Stomach (tissue), 8 donors: ENCODE measurements at regions not wholly inside any gene's neighbourhood (a gene's known extent, or its start where the extent isn't known, plus 50 kb on each side); places are given as distances from the start of the nearest gene placed in this dataset.
A peak's percentile ranks its signal among the peaks of the same experiment; 100 is the strongest.

Source experiments
- DNase-seq, 2 donors: peaks; one replicate each; pipeline versions ENCODE4 v3.0.0 to v3.0.0-alpha.2; 2013 to 2019
- H3K27ac ChIP-seq, 5 donors: fragments of 200-600 bp in 4 of 5; sonication (generic) in 4 of 5; one replicate each; pipeline ENCODE4 v1.5.1; 2013 to 2019; ENCODE audit warnings: mild to moderate bottlenecking in 1 of 5, moderate library complexity in 1 of 5
- H3K27me3 ChIP-seq, 3 donors: fragments of 200-600 bp; sonication (generic); one replicate each; pipeline ENCODE4 v1.5.1; 2017 to 2019; ENCODE audit warnings: mixed run types in 1 of 3
- H3K36me3 ChIP-seq, 4 donors: fragments of 200-600 bp; sonication (generic); 1 replicate in 3 of 4; 2 replicates in 1 of 4; pipeline ENCODE4 v1.5.1; 2016 to 2019
- H3K4me1 ChIP-seq, 4 donors: fragments of 200-600 bp; sonication (generic); one replicate each; pipeline ENCODE4 v1.5.1; 2016 to 2019
- H3K4me3 ChIP-seq, 4 donors: fragments of 200-600 bp; sonication (generic) in 3 of 4; one replicate each; pipeline ENCODE4 v1.5.1; 2016 to 2019; ENCODE audit warnings: mild to moderate bottlenecking in 1 of 4
- H3K9me3 ChIP-seq, 4 donors: fragments of 200-600 bp; sonication (generic); one replicate each; pipeline ENCODE4 v1.5.1; 2016 to 2019
- EP300 ChIP-seq: sonication (generic); formaldehyde crosslinking; IDR thresholded peaks from one replicate; pipeline ENCODE4 v1.6.1; 2017; ENCODE audit warnings: antibody characterized with exemption
- POLR2A ChIP-seq, 4 donors: fragments of 450-650 bp; IDR thresholded peaks; one replicate each; pipeline ENCODE4 v1.6.1; 2016; ENCODE audit warnings: antibody characterized with exemption in 4 of 4, control low read depth in 2 of 4, mild to moderate bottlenecking in 1 of 4, moderate library complexity in 1 of 4
- POLR2AphosphoS5 ChIP-seq, 3 donors: sonication (generic); formaldehyde crosslinking; IDR thresholded peaks; one replicate each; pipeline ENCODE4 v1.6.1; 2016; ENCODE audit warnings: antibody characterized with exemption in 3 of 3
- WGBS, 5 donors: extraction: QIAGEN DNeasy Blood & Tissue Kit in 3 of 5; methylation state at CpG; one replicate each; pipeline versions ENCODE4 v1.1.5 to v1.1.7; 2013 to 2018; 5-methylcytosine and 5-hydroxymethylcytosine counted together
- intact Hi-C: fragments of 100-400 bp; cut with DNase I; formaldehyde crosslinking; loops from one replicate; pipeline ENCODE4 v1.15.1; 2023; ENCODE audit warnings: low total_unique reads
- TF ChIP-seq, protein P1 (sequence below), 7 experiments: fragments of 450-650 bp in 4 of 7; fragments of 200-600 bp in 3 of 7; sonication (generic) in 3 of 7; IDR thresholded peaks; one replicate each; pipeline ENCODE4 v1.5.1; 2016 to 2019; ENCODE audit warnings: antibody characterized with exemption in 7 of 7, control low read depth in 2 of 7, mild to moderate bottlenecking in 1 of 7
- donor health status: healthy with polysubstance abuse.
- donor health status: Bipolar disorder and iron deficiency.
- donor health status: healthy.

DNA sequence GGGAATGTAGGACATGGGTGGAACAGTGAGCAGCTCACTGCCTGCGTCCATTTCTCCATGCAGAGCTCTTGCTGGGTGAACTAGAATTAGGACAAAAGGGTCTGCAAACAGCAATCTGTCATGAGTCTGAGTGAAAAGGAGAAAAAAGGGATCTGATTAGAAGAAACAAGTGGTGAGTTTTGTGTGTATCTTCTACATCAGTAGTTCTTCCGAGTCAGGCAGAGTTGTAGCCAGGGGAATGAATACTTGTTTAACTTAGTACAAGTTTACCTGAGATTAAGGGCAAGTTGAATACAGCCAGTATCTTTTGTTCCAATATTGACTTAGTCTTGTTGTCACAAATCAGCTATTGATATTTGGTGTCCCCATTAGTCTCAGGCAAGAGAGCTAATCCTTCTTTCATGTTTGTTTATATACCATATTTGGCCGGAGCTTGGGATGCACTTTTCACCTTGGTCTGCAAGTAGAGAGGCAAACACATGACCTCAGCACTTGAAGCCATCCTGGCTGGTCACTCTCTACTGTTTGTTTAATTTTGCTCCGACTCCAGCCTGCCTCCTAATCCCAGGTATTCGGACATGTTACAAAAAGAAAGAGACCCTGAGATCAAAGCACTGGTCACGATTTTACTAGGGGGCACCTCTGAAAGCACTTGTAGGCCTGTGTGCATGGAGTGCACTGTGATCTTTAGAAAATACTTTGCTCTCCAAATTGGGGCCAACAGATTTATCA, 211.0 kb upstream of the NT5C1B start:
- 27 to 53% (median 39%) methylated on average over 6 of the region's 6 CpGs for WGBS, 5 donors
- H3K36me3 ChIP-seq: no peaks in the 10 kb centered on the region
- intact Hi-C loops: no loop called here

DNA sequence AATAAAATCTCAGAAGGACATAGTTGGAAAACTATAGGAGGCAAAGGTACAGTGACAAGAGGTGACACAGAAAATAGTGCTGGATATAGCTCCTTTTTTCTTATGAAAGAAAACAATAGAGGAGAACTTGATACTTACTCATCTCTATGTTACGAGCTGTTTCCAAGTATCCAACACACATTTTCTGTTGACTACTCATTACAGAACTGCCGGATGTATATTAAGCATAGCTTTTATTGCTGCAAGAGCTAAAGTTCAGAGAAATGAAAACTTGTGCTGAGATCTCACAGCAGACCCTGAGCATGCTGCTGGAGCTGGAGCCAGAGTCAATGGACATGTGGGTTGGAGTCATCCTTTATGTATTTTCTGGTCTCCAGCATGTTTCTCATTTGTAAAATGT, 210.0 kb upstream of the NT5C1B start:
- intact Hi-C loops: no loop called here
- TF ChIP-seq, protein P1, sequence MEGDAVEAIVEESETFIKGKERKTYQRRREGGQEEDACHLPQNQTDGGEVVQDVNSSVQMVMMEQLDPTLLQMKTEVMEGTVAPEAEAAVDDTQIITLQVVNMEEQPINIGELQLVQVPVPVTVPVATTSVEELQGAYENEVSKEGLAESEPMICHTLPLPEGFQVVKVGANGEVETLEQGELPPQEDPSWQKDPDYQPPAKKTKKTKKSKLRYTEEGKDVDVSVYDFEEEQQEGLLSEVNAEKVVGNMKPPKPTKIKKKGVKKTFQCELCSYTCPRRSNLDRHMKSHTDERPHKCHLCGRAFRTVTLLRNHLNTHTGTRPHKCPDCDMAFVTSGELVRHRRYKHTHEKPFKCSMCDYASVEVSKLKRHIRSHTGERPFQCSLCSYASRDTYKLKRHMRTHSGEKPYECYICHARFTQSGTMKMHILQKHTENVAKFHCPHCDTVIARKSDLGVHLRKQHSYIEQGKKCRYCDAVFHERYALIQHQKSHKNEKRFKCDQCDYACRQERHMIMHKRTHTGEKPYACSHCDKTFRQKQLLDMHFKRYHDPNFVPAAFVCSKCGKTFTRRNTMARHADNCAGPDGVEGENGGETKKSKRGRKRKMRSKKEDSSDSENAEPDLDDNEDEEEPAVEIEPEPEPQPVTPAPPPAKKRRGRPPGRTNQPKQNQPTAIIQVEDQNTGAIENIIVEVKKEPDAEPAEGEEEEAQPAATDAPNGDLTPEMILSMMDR (IDR thresholded peaks at IDR 0.05): no peak
- no peak for TF ChIP-seq POLR2A (IDR thresholded peaks at IDR 0.05)
- TF ChIP-seq POLR2AphosphoS5 (IDR thresholded peaks at IDR 0.05): no peak
- no peak for TF ChIP-seq EP300
- H3K4me1 ChIP-seq: peaks cover 0 to 24% (median 10%) of the 10 kb centered on the region in 4 donors
- DNase-seq: peak in 1 of 2 donors; percentile 24
- no peaks in the 10 kb centered on the region for H3K27me3 ChIP-seq
- H3K9me3 ChIP-seq: no peaks in the 10 kb centered on the region
- 94 to 99% (median 96%) methylated on average over 2 of the region's 2 CpGs for WGBS, 5 donors
- H3K27ac ChIP-seq: no peak overlapping the region
- no peaks in the 10 kb centered on the region for H3K36me3 ChIP-seq
- H3K4me3 ChIP-seq: no peak overlapping the region

More for the DNA sequence above, 211.0 kb upstream of the NT5C1B start:
- Histone ChIP-seq H3K9me3 (no peaks in the 10 kb centered on the region), H3K4me3 (no peak overlapping the region), H3K4me1 (peaks cover 0 to 24% (median 10%) of the 10 kb centered on the region in 4 donors), H3K27ac (no peak overlapping the region), H3K27me3 (no peaks in the 10 kb centered on the region)
- DNase-seq: peak; percentile 23 to 63
- TF ChIP-seq POLR2AphosphoS5 (IDR thresholded peaks at IDR 0.05) (peak in 2 of 3 donors; percentile 64), EP300 (no peak), POLR2A (IDR thresholded peaks at IDR 0.05) (no peak)
- TF ChIP-seq, protein P1 (IDR thresholded peaks at IDR 0.05): no peak

DNA sequence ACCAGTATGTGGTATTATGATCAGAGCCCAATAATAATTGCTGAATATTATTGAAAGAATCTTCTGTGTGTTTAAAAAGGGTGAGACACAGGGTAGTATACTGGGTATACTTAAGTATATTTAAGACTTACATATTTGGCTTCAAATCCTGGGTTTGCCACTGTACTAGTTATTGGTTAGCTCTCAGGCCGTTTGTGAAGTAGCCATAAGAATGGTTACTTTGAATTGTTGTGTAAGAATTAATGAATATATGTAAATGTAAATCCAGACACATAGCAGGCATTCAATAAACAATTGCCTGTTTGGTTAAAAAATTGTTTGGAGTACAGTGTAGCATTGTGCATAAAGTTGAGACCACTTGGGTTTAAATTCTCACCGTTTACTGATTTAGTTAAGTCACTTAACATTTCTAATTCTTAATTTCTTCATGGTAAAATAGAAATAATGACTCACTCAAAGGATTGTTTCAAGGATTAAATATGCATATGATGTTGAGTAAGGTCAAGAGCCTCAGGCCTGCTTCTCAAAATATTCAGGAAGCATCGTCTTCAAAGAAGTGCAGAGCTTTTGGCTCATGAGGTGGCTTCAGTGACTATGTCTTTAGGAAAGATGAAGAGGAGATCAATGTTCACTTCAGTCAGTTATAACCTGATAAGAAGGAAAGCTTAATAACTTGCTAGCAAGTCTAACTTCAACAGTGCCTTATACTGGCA, 207.9 kb upstream of the NT5C1B start:
- Histone ChIP-seq H3K27ac (no peak overlapping the region), H3K9me3 (no peaks in the 10 kb centered on the region), H3K4me1 (peaks cover 0 to 33% (median 12%) of the 10 kb centered on the region in 4 donors), H3K27me3 (no peaks in the 10 kb centered on the region), H3K4me3 (no peak overlapping the region), H3K36me3 (no peaks in the 10 kb centered on the region)
- DNase-seq: no peak
- TF ChIP-seq, protein P1 (IDR thresholded peaks at IDR 0.05): no peak
- no peak for TF ChIP-seq POLR2AphosphoS5 (IDR thresholded peaks at IDR 0.05)
- TF ChIP-seq EP300: no peak
- no peak for TF ChIP-seq POLR2A (IDR thresholded peaks at IDR 0.05)
- intact Hi-C loops: no loop called here
- WGBS, 5 donors: 88 to 95% (median 91%) methylated on average over 3 of the region's 3 CpGs

DNA sequence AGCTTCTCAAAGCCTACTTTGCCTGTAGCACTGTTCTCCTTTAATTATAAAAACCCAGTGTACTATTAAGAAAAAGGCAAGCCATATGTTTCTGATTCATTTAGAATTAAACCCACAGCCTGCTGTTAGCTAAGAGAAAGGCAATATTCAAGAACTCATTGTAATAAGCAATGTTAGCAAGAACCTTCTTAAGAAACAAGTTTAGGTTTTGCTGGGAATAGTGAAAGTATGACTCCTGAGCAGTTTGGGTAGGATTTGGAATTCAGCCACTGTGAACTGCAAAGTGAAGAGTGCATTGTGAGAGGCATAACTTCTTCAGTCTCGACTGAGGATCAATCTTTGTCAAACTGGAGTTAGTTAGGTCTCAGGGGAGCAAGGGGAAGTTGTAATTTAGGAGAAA, 206.5 kb upstream of the NT5C1B start:
- H3K27ac ChIP-seq: no peak overlapping the region
- no peak overlapping the region for H3K4me3 ChIP-seq
- no peaks in the 10 kb centered on the region for H3K9me3 ChIP-seq
- DNase-seq: no peak
- WGBS, 5 donors: 40 to 51% (median 43%) methylated on average over 1 of the region's 1 CpG
- intact Hi-C loops: no loop called here
- H3K27me3 ChIP-seq: no peaks in the 10 kb centered on the region
- TF ChIP-seq, protein P1 (IDR thresholded peaks at IDR 0.05): no peak
- TF ChIP-seq EP300 (no peak), POLR2A (IDR thresholded peaks at IDR 0.05) (no peak), POLR2AphosphoS5 (IDR thresholded peaks at IDR 0.05) (no peak)
- no peaks in the 10 kb centered on the region for H3K36me3 ChIP-seq
- peaks cover 0 to 32% (median 15%) of the 10 kb centered on the region in 4 donors for H3K4me1 ChIP-seq
